ENCODE measurements at regions not wholly inside any gene's neighbourhood (a gene's known extent, or its start where the extent isn't known, plus 50 kb on each side); places are given as distances from the start of the nearest gene placed in this dataset.

DNA sequence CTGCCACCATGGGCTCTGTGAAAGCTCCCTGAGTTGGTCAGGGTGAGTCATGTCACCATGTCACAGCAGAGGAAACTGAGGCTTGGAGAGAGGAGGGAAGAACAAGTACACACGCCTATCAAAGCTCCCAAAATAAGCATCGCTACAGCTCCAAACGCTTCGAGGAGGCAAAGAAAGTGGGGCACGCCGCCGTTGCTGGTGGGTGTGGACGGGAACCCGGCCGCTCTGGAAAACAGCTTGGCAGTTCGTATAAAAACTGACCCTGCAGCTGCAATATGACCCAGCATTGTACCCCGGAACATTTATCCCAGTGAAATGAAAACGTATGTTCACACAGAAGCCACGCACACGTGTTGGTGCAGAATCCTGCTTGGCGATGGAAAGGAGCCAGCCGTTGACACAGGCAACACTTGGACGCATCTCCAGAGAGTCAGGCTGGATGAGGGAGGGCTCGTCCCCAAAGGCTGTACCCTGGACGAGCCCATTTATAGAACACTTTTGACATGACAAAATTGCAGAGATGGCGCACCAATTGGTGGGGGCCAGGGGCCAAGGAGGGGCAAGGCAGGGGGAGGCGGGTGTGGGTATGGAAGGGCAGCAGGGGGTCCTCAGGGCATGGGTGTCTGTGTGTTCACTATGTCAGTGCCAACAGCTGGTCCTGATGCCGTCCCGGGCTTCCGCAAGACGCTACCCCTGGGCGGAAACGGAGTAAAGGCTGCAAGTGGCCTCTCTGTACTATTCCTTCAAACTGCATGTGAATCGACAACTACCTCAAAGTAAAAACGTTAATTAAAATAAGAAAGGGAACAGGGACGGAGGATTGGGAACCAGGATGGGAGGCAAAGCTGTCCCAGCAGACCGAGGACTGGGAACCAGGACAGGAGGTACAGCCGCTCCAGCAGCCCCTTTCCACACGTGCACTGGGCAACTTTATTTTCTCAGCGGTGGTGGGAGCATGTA is 173.0 kb downstream of the OLFM1 start:
- intact Hi-C loops (cut with DNase I) = no loop called here
- ATAC-seq = no peak
- no peak overlapping the region for H3K4me3 ChIP-seq
- no peak overlapping the region for H3K27ac ChIP-seq
- no peaks in the 10 kb centered on the region for H3K36me3 ChIP-seq
- TF ChIP-seq, protein P1, sequence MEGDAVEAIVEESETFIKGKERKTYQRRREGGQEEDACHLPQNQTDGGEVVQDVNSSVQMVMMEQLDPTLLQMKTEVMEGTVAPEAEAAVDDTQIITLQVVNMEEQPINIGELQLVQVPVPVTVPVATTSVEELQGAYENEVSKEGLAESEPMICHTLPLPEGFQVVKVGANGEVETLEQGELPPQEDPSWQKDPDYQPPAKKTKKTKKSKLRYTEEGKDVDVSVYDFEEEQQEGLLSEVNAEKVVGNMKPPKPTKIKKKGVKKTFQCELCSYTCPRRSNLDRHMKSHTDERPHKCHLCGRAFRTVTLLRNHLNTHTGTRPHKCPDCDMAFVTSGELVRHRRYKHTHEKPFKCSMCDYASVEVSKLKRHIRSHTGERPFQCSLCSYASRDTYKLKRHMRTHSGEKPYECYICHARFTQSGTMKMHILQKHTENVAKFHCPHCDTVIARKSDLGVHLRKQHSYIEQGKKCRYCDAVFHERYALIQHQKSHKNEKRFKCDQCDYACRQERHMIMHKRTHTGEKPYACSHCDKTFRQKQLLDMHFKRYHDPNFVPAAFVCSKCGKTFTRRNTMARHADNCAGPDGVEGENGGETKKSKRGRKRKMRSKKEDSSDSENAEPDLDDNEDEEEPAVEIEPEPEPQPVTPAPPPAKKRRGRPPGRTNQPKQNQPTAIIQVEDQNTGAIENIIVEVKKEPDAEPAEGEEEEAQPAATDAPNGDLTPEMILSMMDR (IDR thresholded peaks at IDR 0.05) = no peak
- TF ChIP-seq POLR2A (IDR thresholded peaks at IDR 0.05) = no peak
- H3K4me1 ChIP-seq = no peaks in the 10 kb centered on the region
- no peaks in the 10 kb centered on the region for H3K9me3 ChIP-seq
- no peaks in the 10 kb centered on the region for H3K27me3 ChIP-seq
- 51% methylated on average over 20 of the region's 35 CpGs for WGBS (ENCODE audit: insufficient coverage, low coverage, low lambda C conversion rate, missing lambda C conversion rate)
- DNase-seq = no peak

DNA sequence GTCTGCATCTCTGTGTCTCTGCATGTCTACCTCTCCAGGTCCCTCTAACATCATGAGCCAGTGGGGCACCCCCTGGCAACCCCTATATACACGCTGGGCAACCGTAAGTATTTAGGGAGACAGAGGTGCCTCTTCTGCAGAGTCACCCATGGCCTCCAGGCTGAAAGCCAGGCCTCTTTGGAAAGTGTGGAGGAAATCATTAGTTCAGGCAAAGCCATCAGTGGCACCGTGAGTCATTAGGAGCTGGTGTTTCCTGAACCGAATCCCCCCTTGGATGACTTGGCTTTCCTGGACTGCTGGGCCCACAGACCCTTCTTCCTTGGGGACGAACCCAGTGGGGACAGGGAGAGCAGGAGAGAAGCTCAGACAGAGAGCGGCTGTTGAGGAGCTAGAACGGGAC is 174.8 kb downstream of the OLFM1 start:
- no peak overlapping the region for H3K27ac ChIP-seq
- WGBS (ENCODE audit: insufficient coverage, low coverage, low lambda C conversion rate, missing lambda C conversion rate) = 40% methylated on average over 4 of the region's 7 CpGs
- DNase-seq = no peak
- H3K36me3 ChIP-seq = no peaks in the 10 kb centered on the region
- H3K9me3 ChIP-seq = no peaks in the 10 kb centered on the region
- TF ChIP-seq, protein P1 (IDR thresholded peaks at IDR 0.05) = no peak
- TF ChIP-seq POLR2A (IDR thresholded peaks at IDR 0.05) = no peak
- H3K27me3 ChIP-seq = no peaks in the 10 kb centered on the region
- ATAC-seq = no peak
- no peak overlapping the region for H3K4me3 ChIP-seq
- no peaks in the 10 kb centered on the region for H3K4me1 ChIP-seq
- intact Hi-C loops (cut with DNase I) = no loop called here

GRCh38 chr9:135263511-135263910 is 176.0 kb downstream of the OLFM1 start:
- TF ChIP-seq, protein P1 (IDR thresholded peaks at IDR 0.05) = no peak
- no peak for TF ChIP-seq POLR2A (IDR thresholded peaks at IDR 0.05)
- no peaks in the 10 kb centered on the region for H3K27me3 ChIP-seq

GRCh38 chr9:135265931-135266330 is 178.5 kb downstream of the OLFM1 start:
- intact Hi-C loops (cut with DNase I) = no loop called here
- no peak for ATAC-seq
- no peak for TF ChIP-seq POLR2A (IDR thresholded peaks at IDR 0.05)
- TF ChIP-seq, protein P1 (IDR thresholded peaks at IDR 0.05) = no peak
- no peaks in the 10 kb centered on the region for H3K9me3 ChIP-seq
- no peaks in the 10 kb centered on the region for H3K27me3 ChIP-seq
- no peak overlapping the region for H3K27ac ChIP-seq
- no peak overlapping the region for H3K4me3 ChIP-seq
- H3K4me1 ChIP-seq = no peaks in the 10 kb centered on the region
- 28% methylated on average over 4 of the region's 10 CpGs for WGBS (ENCODE audit: insufficient coverage, low coverage, low lambda C conversion rate, missing lambda C conversion rate)
- no peak for DNase-seq
- H3K36me3 ChIP-seq = no peaks in the 10 kb centered on the region

More at GRCh38 chr9:135263511-135263910, 176.0 kb downstream of the OLFM1 start:
- Histone ChIP-seq H3K27ac (no peak overlapping the region), H3K9me3 (no peaks in the 10 kb centered on the region), H3K4me1 (no peaks in the 10 kb centered on the region), H3K36me3 (no peaks in the 10 kb centered on the region), H3K4me3 (no peak overlapping the region)
- WGBS (ENCODE audit: insufficient coverage, low coverage, low lambda C conversion rate, missing lambda C conversion rate) = 0% methylated on average over 1 of the region's 5 CpGs
- DNase-seq (no peak), ATAC-seq (no peak)
- intact Hi-C loops (cut with DNase I) = no loop called here

Data from right lobe of liver (tissue), 6 donors.